HG03135 (cell line): ENCODE measurements at regions not wholly inside any gene's neighbourhood (a gene's known extent, or its start where the extent isn't known, plus 50 kb on each side); places are given as distances from the start of the nearest gene placed in this dataset.
"Not testable (repeated sequence)": the region's sequence is repeated elsewhere in the genome, so short reads cannot be mapped to it uniquely, and the experiment has no call there.

Experiments used
- ATAC-seq: cut with Tn5 transposase; IDR thresholded peaks from one replicate; pipeline ENCODE4 v1.9.1; 2021; ENCODE audit warnings: mild to moderate bottlenecking, moderate library complexity; ENCODE audit not compliant: unreplicated experiment

DNA sequence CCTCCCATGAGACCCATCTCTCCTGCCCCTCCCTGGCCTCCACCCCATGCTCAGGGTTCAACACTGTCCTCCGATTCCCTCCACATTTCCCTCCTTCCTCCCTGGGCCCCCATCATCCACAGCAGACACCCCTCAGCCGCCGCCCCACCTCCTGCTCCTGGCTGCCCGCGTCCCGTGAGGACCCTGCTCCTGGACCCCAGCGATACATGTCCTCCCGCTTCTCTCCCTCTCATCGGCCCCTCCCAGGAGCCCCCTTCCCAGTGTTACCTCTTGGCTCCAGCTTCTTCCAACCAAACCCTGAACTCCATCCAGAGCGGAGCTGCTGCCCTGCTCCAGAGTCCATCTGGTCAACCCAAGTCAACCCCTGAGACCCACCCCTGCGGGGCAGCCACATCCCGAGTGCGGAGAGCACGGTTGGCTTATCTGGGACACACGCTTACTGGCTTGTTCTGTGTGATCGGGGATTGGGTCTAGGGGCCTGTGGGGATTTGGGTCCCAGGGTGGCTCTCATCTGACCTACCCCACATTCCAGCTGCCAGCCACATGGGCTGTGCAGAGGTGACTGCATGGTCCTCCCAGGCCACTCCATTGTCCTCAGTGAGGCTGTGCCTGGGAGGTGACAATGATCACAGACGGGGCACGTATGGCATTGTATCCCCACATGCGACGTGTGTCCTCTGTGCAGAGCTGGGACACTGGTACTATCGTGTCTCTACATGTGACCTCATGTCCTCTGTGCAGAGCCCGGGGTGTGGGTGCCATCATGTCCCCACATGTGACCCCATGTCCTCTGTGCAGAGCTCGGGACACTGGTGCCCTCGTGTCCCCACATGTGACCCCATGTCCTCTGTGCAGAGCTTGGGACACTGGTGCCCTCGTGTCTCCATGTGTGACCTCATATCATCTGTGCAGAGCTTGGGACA lies 333.6 kb downstream of the ADGRD1 start:
- ATAC-seq, result no peak

DNA sequence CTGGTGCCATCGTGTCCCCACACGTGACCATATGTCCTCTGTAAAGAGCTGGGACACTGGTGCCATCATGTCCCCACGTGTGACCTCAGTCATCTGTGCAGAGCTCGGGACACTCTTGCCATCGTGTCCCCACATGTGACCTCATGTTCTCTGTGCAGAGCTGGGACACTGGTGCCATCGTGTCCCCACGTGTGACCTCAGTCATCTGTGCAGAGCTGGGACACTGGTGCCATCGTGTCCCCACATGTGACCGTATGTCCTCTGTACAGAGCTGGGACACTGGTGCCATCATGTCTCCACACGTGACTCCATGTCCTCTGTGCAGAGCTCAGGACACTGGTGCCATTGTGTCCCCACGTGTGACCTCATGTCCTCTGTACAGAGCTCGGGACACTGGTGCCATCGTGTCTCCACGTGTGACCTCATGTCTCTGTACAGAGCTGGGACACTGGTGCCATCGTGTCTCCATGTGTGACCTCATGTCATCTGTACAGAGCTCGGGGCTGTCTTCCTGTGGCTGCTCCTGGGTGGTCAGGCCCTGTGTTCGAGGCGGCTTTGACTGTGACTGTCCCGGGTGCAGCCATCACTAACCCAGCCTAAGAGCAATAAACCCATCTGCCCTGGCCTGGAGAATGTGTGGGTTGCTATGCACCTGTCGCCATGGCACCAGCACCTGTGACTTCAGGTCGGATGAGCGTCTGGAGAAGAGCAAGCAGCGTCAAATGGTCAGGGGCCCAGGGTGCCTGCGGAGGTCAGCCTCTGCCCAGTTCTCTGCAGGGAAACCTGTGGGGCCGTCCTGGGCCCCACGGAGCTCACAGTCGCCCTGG lies 334.4 kb downstream of the ADGRD1 start:
- ATAC-seq, result no peak

DNA sequence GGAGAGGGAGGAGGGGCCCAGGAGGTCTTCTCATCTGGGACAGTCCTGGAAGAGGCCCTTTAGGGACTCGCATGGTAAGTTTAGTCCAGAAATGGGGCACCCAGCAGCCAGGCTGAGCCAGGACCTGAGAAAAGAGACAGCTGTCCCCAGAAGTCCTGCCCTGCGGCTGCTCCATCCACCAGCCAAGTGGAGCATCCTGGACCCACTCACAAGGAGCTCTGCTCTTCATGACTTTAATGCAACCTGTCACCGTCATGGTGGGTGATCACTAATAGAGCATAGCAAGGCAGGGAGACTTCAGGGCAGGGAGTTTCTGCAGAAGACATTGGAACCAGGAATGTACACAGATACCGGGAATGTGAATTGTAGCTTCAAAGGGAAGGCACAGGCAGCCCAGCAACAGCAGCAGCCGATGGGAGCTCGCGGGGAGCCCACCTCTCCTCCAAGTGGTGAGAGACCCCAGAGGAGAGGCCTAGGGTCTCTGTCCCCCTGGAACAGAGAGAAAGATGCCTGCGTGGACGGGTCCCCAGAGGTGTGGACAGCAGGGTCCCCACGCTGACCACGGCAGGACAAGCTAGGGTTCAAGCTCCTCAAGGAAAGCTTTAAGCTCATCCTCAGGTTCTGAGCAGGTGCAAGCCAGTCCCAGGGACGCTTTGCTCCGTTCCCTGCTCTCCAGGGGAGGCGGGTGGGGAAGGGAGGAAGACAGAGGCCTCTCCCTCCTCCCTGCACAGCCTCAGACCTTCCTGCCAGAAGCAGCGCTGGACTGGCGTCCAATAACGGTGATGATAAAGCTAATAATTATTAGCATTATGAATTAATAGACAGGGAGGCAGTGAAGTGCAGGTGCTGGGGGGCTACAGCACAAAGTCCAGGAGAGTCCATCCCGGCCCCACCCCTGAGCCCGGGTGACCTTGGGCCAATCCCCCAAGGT lies 335.3 kb downstream of the ADGRD1 start:
- not testable (repeated sequence) for ATAC-seq

DNA sequence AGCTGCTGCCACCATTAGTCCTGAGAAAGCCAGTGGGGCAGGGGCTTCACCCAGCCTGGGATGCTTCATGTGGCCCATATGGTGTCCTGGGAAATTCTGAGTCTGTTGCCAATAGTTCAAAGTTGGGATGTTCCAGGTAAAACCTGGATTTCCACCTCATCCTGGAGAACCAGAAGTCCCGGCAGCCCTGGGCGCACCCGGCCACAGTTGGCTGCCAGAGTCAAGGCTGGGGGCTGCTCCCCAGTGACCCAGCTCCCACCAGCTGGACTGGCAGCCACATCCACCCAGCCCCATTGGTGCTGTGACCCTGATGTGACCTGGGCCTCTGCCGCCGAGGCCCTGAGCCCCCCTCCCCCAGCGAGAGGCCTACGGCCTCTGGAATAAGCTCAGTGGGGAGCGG lies 336.1 kb downstream of the ADGRD1 start:
- ATAC-seq, result not testable (repeated sequence)

DNA sequence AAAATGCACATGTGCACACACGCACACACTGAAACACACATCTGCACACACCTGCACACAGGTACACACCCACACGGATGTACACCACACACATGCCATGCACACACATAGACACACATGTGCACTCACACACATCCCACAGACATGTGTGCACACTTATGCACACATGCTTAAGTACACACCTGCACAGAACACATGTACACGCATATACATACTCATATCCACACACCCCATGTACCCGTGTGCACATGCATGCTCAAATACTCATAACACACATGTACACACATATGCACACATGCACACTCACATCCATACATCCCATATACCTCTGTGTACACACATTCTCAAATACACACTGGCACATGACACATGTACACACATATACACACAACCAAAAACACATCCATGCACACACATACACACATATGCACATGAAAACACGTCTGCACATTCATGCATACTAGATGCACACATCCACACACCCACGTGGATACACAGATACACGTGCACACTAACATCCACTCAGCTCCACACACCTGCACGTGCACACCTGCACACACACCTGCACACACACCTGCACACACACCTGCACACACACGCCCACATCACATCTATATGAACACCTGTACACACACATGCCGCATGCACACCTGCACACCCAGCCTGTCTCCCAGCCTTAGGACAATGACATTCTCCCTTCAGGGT lies 336.7 kb downstream of the ADGRD1 start:
- ATAC-seq, result no peak

DNA sequence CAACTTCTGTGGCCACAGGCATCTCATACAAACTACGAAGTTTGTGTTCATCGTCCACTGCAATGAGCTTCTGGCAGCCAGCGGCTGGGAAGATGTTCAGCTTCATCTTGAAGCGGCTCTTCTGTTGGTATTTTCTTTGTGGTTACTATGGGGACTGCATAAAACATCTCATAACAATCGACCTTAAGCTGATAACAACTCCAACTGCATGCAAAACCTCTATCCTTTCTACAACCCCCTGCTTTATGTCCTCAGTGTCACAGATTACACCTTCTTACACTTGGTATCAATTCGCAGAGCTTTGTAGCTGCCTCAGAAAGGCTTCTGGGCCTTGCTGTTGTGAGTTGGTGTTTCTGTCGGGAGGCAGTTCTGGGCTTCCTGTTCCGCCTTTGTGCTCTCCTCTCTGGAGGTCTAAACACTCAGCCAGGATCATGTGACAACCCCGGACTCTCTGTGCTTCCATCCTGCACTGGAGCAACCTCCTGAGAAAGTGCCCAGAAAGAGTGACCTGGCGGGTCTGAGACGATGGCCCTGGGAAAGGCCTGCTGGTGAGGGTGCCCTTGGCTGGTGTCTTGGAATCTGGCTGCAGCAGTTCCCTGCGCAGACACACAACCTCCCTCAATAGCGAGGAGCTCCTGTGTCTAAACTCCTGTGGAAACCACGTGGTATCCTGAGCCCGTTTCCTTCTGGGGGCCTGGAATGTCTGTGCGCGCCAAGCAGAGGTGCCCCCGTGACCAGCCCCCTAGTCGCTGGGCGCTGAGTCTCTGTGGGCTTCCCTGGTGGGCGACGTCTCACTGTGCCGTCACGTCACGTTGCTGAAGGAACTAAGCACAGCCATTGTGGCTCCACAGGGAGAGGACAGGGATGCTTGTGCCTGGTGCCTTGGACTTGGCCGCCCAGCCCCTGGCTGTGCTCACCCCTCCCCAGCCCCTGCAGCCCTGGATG lies 339.6 kb downstream of the ADGRD1 start:
- not testable (repeated sequence) for ATAC-seq

DNA sequence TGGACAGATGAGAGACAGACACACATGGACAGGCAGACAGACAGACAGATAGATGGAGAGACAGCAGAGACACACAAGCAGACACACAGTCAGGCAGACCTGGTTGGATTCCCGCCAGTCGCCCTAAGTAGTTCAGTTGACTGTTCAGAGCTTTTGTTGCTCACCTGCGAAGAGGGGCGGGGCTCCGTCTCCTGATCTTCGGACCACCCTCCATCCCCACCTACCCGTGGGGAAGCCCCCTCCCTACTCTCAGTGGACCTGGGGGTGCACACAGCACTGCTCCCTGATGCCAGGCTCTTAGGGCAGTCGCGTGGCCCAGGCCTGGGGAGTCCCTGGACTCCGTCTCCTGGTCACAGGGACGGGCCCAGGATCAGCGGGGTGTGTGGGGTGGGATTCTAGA lies 341.0 kb downstream of the ADGRD1 start:
- not testable (repeated sequence) for ATAC-seq

DNA sequence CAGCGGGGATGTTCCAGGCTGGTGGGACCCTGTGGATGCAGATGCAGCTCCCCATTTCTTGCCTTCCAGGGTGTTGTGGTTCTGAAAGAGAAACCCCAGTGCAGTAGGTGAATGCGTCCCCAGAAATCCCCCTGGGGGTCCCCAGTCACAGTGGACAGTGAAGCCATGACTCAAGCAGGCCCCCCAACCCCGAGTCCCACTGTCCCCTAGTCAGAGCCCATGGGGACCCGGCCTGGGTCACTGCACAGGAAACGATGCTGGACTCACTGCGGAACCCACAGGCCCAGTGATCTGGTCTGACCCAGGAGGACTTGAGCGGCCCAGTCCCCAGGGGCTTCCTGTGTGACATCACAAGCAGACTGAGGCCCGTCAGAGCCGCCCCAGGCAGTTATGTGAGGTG lies 341.4 kb downstream of the ADGRD1 start:
- ATAC-seq, result not testable (repeated sequence)

DNA sequence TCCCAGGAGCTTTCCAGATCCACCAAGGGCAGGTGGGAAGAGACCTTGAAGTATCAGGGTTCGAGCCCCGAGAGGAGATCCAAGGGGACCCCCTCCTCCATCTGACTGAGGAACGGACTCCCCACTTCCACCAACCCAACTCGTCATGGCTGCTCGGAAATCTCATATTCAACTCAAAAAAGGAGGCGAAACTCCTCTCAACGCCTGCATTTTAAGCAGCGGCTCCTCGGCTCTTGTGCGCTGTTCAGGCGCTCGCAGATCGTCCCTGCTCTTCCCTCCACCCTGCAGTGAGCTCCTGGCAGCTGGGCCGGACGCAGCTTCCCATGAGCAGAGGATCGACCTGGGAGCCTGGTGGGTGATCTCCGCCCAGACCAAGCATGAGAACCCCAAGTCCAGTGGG lies 341.9 kb downstream of the ADGRD1 start:
- ATAC-seq, result not testable (repeated sequence)

DNA sequence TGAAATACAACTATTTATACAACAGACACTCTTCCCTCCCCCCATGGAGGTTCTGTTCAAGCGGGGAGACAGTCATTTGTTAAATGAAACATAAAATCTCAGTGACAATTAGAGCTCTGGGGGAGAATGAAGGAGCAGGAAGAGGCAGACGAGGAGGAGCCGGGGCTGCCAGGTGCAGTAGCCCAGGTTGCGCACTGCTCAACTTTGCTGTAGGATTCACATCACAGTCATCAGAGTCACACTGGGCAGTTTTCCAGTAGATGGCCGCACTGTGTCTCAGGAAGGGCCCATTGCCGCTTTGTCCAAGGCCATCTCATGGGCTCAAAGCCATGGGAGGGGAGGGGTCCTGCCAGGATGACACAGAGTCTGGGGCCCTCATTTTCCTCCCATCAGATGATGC lies 342.4 kb downstream of the ADGRD1 start:
- ATAC-seq, result not testable (repeated sequence)

DNA sequence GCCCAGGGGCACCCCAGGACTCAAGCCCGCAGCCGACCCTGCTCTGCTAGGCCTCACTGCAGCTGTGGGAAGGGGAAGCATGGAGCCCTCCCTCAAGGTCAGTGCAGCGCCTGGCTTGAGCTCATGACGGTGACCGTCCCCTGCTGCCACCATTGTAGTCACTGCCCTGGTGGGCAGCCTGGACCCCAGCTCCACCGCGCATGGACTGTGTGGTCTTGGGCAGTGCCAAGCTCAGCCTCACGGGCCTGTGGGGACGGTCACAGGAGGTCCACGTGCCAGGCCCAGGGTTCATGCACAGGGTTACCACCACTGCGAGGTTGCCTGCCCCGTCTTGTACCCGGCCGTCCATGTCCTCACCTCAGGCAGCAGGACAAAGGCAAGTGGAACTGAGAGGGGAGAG lies 342.9 kb downstream of the ADGRD1 start:
- not testable (repeated sequence) for ATAC-seq

DNA sequence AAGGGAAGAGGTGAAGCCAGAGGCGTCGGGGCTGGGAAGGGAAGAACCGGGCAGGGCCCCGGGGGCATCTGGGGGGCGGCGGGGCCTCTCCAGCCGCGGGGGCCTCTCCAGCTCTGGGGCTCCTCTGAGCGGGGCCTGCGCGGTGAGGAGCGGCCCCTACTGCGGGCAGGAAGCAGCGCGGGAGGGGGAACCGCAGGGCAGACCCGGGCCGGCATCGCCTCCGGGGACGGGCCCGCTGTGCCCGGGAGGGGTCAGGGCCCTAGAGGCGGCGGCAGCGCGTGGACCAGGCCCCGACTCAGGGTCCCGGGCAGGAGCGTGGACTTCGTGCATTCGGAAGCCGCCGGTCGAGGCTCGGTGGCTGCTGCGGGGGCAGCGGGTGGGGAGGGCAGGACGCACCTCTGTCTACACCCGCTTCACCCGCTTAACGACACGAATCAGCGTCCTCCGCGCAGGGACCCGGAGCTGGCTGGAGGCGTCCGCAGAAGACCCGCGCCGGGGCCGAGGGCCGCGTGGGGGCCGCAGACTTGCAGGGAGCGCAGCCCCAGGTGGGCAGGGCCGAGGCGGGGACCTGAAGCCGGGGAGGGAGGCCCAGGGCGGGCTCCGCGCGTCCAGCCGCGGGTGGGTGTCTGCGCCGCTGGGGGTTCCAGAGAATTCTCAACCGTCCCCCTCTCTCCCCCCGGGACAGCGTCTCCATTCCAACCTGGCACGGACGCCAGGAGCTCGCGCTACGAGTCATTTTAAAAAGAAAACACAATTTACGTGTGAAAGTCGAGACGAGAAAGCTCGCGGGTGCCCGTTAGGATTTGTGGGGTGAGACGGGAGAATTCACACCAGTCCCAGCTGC lies 345.0 kb downstream of the ADGRD1 start:
- not testable (repeated sequence) for ATAC-seq

DNA sequence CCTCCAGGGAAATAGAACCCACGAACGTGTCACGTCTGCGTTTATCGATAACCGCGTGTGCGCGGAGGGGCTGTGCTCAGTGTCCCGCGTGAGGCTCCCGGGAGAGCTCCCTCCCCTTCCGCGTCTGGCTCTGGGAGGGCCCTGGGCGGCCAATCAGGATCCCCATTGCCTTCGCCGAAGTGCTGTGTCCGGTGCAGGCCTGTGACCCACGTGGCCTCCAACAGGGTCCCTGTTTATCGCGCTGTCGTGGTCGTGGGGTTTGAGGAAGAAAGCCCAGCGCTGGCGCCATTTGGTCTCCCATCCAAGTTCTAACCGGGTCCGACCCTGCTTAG lies 345.6 kb downstream of the ADGRD1 start:
- not testable (repeated sequence) for ATAC-seq

DNA sequence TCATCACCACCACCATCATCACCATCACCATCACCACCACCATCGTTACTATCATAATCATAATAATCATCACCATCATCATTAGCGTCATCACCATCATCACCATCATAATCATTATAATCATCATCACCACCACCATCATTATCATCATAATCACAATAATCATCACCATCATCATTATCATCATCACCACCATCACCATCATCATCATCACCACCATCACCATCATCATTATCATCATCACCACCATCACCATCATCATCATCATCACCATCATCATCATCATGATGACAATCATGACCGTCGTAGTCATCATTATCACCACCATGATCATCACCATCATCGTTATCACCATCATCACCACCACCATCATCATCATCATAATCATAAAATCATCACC lies 349.9 kb downstream of the ADGRD1 start:
- not testable (repeated sequence) for ATAC-seq

DNA sequence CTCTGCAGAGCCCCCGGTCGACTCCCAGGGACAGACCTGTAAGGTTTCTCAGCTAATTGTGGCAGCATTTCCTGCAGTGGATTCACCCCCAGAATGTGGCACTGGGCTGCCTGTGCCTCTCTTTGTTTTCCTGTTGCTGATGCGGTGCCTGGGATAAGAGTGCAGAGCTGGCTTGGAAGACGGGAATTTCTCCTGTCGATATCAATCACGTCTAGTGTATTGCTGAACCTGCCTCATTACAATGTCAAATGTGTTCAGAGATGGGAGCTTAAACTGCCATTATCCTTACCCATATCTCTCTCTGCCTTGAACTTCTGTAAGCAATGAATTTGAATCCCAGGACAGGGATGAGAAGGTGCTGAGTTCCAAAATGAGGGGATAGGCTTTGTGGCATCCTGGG lies 350.9 kb downstream of the ADGRD1 start:
- not testable (repeated sequence) for ATAC-seq

DNA sequence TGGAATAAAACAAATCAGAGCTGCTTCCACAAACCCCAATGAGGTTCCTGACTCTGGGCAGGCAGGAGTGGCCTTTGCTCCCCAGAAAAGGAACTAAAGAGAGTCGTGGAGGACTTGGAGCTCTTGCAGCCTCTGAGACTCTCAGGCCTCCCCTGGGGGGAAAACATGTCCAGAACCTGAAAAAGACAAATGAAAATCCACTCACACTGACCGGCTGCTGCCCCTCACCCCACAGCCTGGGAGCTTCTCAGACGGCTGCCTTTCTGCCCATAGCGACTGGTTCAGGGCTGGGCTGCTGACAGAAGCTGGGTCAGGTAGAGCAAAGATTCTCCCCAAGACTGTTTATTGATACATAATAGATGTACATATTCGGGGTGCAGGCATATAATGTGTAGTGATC lies 356.0 kb downstream of the ADGRD1 start:
- ATAC-seq, result no peak

DNA sequence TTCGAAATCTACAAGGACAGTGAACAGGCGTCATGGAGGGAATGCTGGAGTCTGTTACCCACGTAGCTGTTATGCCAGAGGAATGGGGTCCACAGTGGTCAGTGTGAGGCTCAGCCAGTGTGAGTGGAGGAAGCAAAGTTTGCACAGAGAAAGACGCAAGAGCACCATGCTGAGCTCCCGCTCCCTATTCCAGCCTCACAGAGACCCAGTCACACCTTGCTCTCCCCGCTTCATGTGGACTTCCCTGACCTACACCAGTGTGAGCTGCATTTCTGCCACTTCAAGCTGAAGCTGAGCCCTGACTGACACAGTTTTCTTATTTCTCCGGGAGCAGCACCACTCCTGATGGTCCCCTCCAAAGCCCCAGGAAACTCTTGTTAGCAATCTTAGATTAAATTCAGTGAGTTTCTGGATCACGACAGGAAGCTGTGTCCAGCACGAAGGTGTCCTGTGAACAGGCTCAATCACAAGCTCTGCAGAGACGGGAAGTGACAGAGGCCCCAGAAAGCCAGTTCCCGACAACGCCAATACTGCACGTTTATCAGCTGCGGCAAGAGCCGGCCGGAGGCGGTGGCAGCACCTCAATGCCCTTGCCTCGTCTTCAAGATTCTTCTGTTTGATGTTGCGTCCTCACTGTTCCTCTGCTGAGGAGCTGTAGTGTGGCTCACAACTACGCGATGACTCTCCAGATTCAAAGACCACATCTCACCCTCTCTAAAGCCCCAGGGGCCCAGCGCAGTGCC lies 356.7 kb downstream of the ADGRD1 start:
- not testable (repeated sequence) for ATAC-seq
